GM12878 (cell line): ENCODE measurements at regions not wholly inside any gene's neighbourhood (a gene's known extent, or its start where the extent isn't known, plus 50 kb on each side); places are given as distances from the start of the nearest gene placed in this dataset.

ENCODE experiments used
- ATAC-seq: fragments of 200-7000 bp; cut with Tn5 transposase; 3 replicates; pipeline ENCODE4 v1.9.1; 2020; ENCODE audit warnings: mild to moderate bottlenecking, moderate library complexity
- BruUV-seq: library from RNA; stranded (reverse); fragments of 400-500 nt; replicated peaks from 2 replicates; lab custom pipeline; 2021; lab: Mats Ljungman, UMichigan
- CTCF ChIA-PET: fragments of 300-600 bp; sonication (Branson Sonifier 250); formaldehyde crosslinking; extraction: SDS; loops from one replicate; lab custom pipeline; 2021; ENCODE audit warnings: inconsistent platforms; lab: Yijun Ruan, JAX
- POLR2A ChIA-PET: fragments of 350-600 bp; formaldehyde crosslinking; extraction: SDS; loops from one replicate; lab custom pipeline; 2021; ENCODE audit warnings: inconsistent platforms; lab: Charles Lee
- RAD21 ChIA-PET: fragments of 300-600 bp; sonication (Branson Sonifier 250); formaldehyde crosslinking; loops from one replicate; lab custom pipeline; 2023; ENCODE audit warnings: antibody characterized with exemption; ENCODE audit not compliant: unreplicated experiment; lab: Charles Lee
- SMC1A ChIA-PET: fragments of 300-600 bp; sonication (Branson Sonifier 250); formaldehyde crosslinking; loops from one replicate; lab custom pipeline; 2023; ENCODE audit not compliant: unreplicated experiment, uncharacterized antibody; lab: Charles Lee
- DNase-seq: peaks from one replicate; pipeline ENCODE4 v3.0.0-alpha.2; 2011; ENCODE audit warnings: low read depth, low spot score
- FAIRE-seq: peaks from 3 replicates; lab custom pipeline; 2011; peaks lifted over from hg19 to GRCh38; lab: Jason Lieb, UNC
- H2AFZ ChIP-seq: 2 replicates; pipeline ENCODE4 v1.6.0; 2011; ENCODE audit warnings: low read depth, low read length, control low read depth; ENCODE audit not compliant: control insufficient read depth
- H3K27ac ChIP-seq: 2 replicates; pipeline ENCODE4 v1.5.1; 2011; ENCODE audit warnings: control low read depth; ENCODE audit not compliant: control insufficient read depth, insufficient read depth
- H3K27me3 ChIP-seq, 2 experiments: replicated peaks in 1 of 2; 2 replicates each; pipeline versions ENCODE4 v1.6.0 to v1.6.1; 2011; ENCODE audit warnings: low read length in 1 of 2; ENCODE audit not compliant: control insufficient read depth in 2 of 2, insufficient read depth in 2 of 2
- H3K36me3 ChIP-seq, 2 experiments: 2 replicates each; pipeline ENCODE4 v1.5.1; 2011; ENCODE audit warnings: low read length in 1 of 2; ENCODE audit not compliant: control insufficient read depth in 2 of 2, insufficient read depth in 2 of 2
- H3K4me1 ChIP-seq: 2 replicates; pipeline ENCODE4 v1.6.1; 2011; ENCODE audit warnings: mild to moderate bottlenecking, low read length, moderate library complexity, mixed read lengths; ENCODE audit not compliant: control insufficient read depth, insufficient read depth
- H3K4me2 ChIP-seq: 2 replicates; pipeline ENCODE4 v1.6.0; 2011; ENCODE audit warnings: control low read depth; ENCODE audit not compliant: control insufficient read depth, insufficient read depth
- H3K4me3 ChIP-seq: fragments of 200-600 bp; sonication (generic); 2 replicates; pipeline ENCODE4 v1.5.1; 2016
- H3K79me2 ChIP-seq: 2 replicates; pipeline ENCODE4 v1.6.0; 2011; ENCODE audit warnings: low read length; ENCODE audit not compliant: control insufficient read depth, insufficient read depth
- H3K9ac ChIP-seq: 2 replicates; pipeline ENCODE4 v1.8.0; 2011; ENCODE audit warnings: low read length, control low read depth, mixed read lengths; ENCODE audit not compliant: control insufficient read depth, insufficient read depth
- H3K9me3 ChIP-seq: replicated peaks from 3 replicates; pipeline ENCODE4 v1.5.1; 2011; ENCODE audit warnings: mild to moderate bottlenecking, low read length; ENCODE audit not compliant: control insufficient read depth, insufficient read depth
- H4K20me1 ChIP-seq: 2 replicates; pipeline ENCODE4 v1.6.0; 2011; ENCODE audit not compliant: control insufficient read depth, insufficient read depth
- ASH2L ChIP-seq: fragments of 300-600, 200-600 bp; sonication (generic); IDR thresholded peaks from 2 replicates; pipeline ENCODE4 v1.6.1; 2017; ENCODE audit warnings: low read depth, mild to moderate bottlenecking, borderline replicate concordance
- CBX5 ChIP-seq: sonication (generic); IDR thresholded peaks from 2 replicates; pipeline ENCODE4 v1.6.1; 2016; ENCODE audit warnings: low read depth, moderate library complexity, mild to moderate bottlenecking, inconsistent platforms
- E2F4 ChIP-seq: IDR thresholded peaks from 2 replicates; pipeline ENCODE4 v1.6.1; 2012; ENCODE audit warnings: low read depth, low read length, improper control_type of control experiment
- MYB ChIP-seq: fragments of 150-350 bp; IDR thresholded peaks from 2 replicates; pipeline ENCODE4 v1.6.1; 2014; ENCODE audit warnings: mild to moderate bottlenecking, low read depth, low read length, borderline replicate concordance
- RB1 ChIP-seq: fragments of 450-650 bp; formaldehyde crosslinking; IDR thresholded peaks from 2 replicates; pipeline ENCODE4 v1.6.1; 2017; ENCODE audit warnings: mild to moderate bottlenecking, borderline replicate concordance
- RBBP5 ChIP-seq: fragments of 200-600 bp; sonication (generic); conservative IDR thresholded peaks from 2 replicates; pipeline ENCODE4 v1.6.1; 2016
- RUNX3 ChIP-seq: IDR thresholded peaks from 2 replicates; pipeline ENCODE4 v1.6.1; 2012; ENCODE audit warnings: low read length, inconsistent platforms
- TAF1 ChIP-seq: IDR thresholded peaks from 2 replicates; pipeline ENCODE4 v1.6.1; 2011; ENCODE audit warnings: mild to moderate bottlenecking, low read depth, low read length, borderline replicate concordance
- TARDBP ChIP-seq: IDR thresholded peaks from 2 replicates; pipeline ENCODE4 v1.6.1; 2016; ENCODE audit warnings: borderline replicate concordance
- ZNF217 ChIP-seq: fragments of 450-650 bp; IDR thresholded peaks from 2 replicates; pipeline ENCODE4 v1.6.1; 2017; ENCODE audit warnings: antibody characterized with exemption, mild to moderate bottlenecking
- whole genome bisulfite sequencing: methylation state at CpG from one replicate; pipeline ENCODE4 v1.1.6; 2016; ENCODE audit warnings: low lambda C conversion rate; ENCODE audit not compliant: insufficient replicate concordance, insufficient coverage; ENCODE audit errors: missing lambda C conversion rate; 5-methylcytosine and 5-hydroxymethylcytosine counted together
- in situ Hi-C: fragments of 300-500 bp; cut with MboI; formaldehyde crosslinking; loops from 9 replicates; pipeline ENCODE4 v1.14.3; 2018; ENCODE audit warnings: mixed read lengths
- intact Hi-C: fragments of 100-400 bp; cut with micrococcal nuclease; formaldehyde crosslinking; loops from one replicate; pipeline ENCODE4 v1.14.2; 2022; ENCODE audit not compliant: unreplicated experiment

DNA sequence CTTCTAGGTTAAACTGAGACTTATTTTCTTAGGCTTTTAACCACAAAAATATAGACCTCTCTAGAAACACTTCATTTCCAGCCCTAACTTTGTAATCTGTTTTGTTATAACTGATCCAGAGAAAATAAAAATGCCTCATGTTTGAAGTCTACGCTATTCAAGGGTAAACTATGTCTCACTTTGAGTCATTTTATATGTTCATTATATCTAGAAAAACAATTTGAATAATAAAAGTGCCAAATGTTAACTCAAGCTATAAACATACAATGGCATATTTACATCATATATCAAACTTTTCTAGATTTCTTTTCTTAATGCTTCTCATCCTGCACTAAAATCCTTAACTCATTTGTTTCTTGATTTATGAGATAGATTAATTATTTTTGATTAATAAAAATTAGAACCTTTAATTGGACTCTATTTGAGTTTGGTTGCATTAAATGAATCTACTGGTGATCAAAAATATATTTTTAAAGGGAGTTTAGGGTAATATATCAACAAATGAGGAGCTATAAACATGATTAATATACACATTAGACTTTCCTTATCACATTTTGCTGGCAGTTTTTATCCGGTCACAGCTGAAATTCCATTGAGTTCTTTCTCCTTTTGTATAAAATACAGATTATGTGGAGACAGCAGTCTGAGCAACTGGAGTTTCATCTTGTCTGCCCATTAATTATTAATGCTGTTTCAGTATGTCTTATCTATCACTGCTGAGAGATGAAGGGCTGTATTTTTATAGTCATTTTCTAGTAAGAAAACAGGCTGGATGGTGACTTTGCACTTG is 246.5 kb downstream of the TBX18 start:
- in situ Hi-C loops (no loop called here), intact Hi-C loops (no loop called here)
- Histone ChIP-seq H3K27ac (no peak overlapping the region), H3K9ac (no peak overlapping the region), H3K9me3 (no peaks in the 10 kb centered on the region), H3K4me1 (no peaks in the 10 kb centered on the region), H3K4me3 (no peak overlapping the region), H3K79me2 (no peaks in the 10 kb centered on the region), H3K27me3 (no peaks in the 10 kb centered on the region), H3K4me2 (no peak overlapping the region), H4K20me1 (no peaks in the 10 kb centered on the region), H3K36me3 (no peaks in the 10 kb centered on the region), H2AFZ (no peak overlapping the region)
- ChIA-PET SMC1A (interaction anchor here (0.9 to 1.7 kb wide), 6 partner anchors 9 to 74 kb away, joined by 3 to 6 read pairs (median 4); no protein-coding TSS in a partner anchor), CTCF (interaction anchor here (0.6 to 1.6 kb wide), 3 partner anchors 25 to 96 kb away, joined by 3 read pairs; no protein-coding TSS in a partner anchor), POLR2A (no interaction called here), RAD21 (interaction anchor here (0.8 kb wide), 1 partner anchor 15 kb away, joined by 3 read pairs; no protein-coding TSS in a partner anchor)
- FAIRE-seq (no peak), ATAC-seq (no peak), DNase-seq (no peak)
- WGBS: 45% methylated on average over 2 of the region's 2 CpGs
- TF ChIP-seq ASH2L: no peak
- no peak for TF ChIP-seq RBBP5
- TF ChIP-seq TARDBP: no peak
- TF ChIP-seq CBX5: no peak
- TF ChIP-seq ZNF217: no peak
- no peak for TF ChIP-seq RUNX3
- TF ChIP-seq RB1: no peak
- TF ChIP-seq TAF1: no peak
- no peak for TF ChIP-seq E2F4
- TF ChIP-seq MYB: no peak
- BruUV-seq: no TSS peak
